ENCODE measurements at regions not wholly inside any gene's neighbourhood (a gene's known extent, or its start where the extent isn't known, plus 50 kb on each side); places are given as distances from the start of the nearest gene placed in this dataset.

DNA sequence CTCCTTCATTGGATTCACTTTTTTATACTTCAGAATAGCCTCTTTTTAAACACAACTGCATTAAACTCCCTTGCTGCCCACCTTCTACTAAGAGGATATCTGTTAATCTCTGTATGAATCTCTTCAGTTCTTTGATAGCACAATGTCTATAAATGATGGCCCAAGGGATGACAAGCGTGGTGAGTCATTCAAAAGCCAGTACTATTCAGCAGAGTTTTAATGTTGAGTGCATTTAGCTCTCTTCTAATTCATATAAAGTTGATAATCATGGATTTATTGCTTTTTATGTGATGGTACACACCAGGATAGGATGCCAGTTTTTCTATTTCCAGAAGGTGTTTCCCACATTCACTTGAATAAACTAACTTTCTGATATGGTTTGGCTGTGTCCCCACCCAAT lies 57.4 kb upstream of the HECTD2 start:
- no peak overlapping the region for H3K9ac ChIP-seq (ENCODE audit: low read depth, low read length)
- TF ChIP-seq, protein P1, sequence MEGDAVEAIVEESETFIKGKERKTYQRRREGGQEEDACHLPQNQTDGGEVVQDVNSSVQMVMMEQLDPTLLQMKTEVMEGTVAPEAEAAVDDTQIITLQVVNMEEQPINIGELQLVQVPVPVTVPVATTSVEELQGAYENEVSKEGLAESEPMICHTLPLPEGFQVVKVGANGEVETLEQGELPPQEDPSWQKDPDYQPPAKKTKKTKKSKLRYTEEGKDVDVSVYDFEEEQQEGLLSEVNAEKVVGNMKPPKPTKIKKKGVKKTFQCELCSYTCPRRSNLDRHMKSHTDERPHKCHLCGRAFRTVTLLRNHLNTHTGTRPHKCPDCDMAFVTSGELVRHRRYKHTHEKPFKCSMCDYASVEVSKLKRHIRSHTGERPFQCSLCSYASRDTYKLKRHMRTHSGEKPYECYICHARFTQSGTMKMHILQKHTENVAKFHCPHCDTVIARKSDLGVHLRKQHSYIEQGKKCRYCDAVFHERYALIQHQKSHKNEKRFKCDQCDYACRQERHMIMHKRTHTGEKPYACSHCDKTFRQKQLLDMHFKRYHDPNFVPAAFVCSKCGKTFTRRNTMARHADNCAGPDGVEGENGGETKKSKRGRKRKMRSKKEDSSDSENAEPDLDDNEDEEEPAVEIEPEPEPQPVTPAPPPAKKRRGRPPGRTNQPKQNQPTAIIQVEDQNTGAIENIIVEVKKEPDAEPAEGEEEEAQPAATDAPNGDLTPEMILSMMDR (IDR thresholded peaks at IDR 0.05; ENCODE audit: borderline replicate concordance, extremely low read depth, low read length, poor library complexity, severe bottlenecking): no peak
- no peak for TF ChIP-seq EZH2 (IDR thresholded peaks at IDR 0.05; ENCODE audit: borderline replicate concordance, low read depth, low read length, severe bottlenecking)
- no peak overlapping the region for H3K27ac ChIP-seq (ENCODE audit: low read length)
- no peak overlapping the region for H2AFZ ChIP-seq (ENCODE audit: low read depth, low read length)
- H4K20me1 ChIP-seq (ENCODE audit: insufficient read depth, low read length): no peaks in the 10 kb centered on the region
- H3K4me3 ChIP-seq (ENCODE audit: low read depth in 1 of 2, low read length in 2 of 2): no peak overlapping the region
- ATAC-seq (ENCODE audit: insufficient read depth, low read depth) (no peak), DNase-seq (no peak)
- H3K79me2 ChIP-seq (ENCODE audit: insufficient read depth, low read length): no peaks in the 10 kb centered on the region
- no peaks in the 10 kb centered on the region for H3K4me1 ChIP-seq (ENCODE audit: insufficient read depth, low read length)
- H3K4me2 ChIP-seq (ENCODE audit: insufficient read depth, low read length): no peak overlapping the region
- H3K36me3 ChIP-seq (ENCODE audit: insufficient read depth, low read length): no peaks in the 10 kb centered on the region
- H3K27me3 ChIP-seq (ENCODE audit: insufficient read depth, low read length, poor library complexity): no peaks in the 10 kb centered on the region
- H3K9me3 ChIP-seq (ENCODE audit: insufficient read depth, low read length, severe bottlenecking): no peaks in the 10 kb centered on the region

DNA sequence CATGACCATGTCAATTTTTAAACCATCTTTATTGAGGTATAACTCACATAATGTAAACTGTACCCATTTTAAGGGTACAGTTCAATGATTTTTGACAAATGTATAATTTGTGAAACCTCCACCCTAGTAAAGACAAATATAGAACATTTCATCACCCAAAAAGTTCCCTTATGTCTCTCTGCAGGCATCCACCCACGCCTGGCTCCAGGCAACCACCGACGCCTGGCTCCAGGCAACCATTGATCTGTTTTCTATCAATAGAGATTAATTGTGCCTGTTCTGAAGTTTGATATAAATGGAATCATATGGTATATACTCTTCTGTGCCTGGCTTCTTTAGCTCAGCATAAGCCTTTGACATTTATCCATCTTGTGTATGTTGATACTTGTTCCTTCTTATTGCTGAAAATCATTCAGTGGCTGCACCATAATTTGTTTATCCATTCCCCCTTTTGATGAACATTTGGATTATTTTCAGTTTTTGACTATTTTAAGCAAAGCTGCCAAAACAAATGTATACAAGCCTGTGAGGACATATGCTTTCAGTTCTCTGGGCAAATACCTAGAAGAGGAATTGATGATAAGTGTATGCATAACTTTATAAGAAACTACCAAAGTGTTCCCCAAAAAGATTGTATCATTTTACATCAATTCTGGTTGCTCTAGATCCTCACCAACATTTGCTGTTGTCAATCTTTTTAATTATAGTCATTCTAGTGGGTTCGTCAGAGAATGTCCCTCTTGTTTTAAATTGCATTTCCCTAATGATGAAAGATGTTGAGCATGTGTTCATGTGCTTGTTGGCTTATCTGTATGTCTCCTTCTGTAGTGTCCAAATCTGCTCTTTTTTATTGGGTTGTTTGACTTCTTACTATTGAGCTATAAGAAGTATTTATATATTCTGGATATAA lies 55.7 kb upstream of the HECTD2 start:
- Histone ChIP-seq H3K27me3 (ENCODE audit: insufficient read depth, low read length, poor library complexity) (peaks cover 2% of the 10 kb centered on the region), H3K4me1 (ENCODE audit: insufficient read depth, low read length) (no peaks in the 10 kb centered on the region), H3K36me3 (ENCODE audit: insufficient read depth, low read length) (no peaks in the 10 kb centered on the region), H4K20me1 (ENCODE audit: insufficient read depth, low read length) (no peaks in the 10 kb centered on the region), H3K4me3 (ENCODE audit: low read depth in 1 of 2, low read length in 2 of 2) (no peak overlapping the region), H3K79me2 (ENCODE audit: insufficient read depth, low read length) (no peaks in the 10 kb centered on the region), H3K9ac (ENCODE audit: low read depth, low read length) (no peak overlapping the region), H3K9me3 (ENCODE audit: insufficient read depth, low read length, severe bottlenecking) (no peaks in the 10 kb centered on the region), H3K4me2 (ENCODE audit: insufficient read depth, low read length) (no peak overlapping the region), H3K27ac (ENCODE audit: low read length) (no peak overlapping the region), H2AFZ (ENCODE audit: low read depth, low read length) (no peak overlapping the region)
- no peak for DNase-seq
- ATAC-seq (ENCODE audit: insufficient read depth, low read depth): no peak
- no peak for TF ChIP-seq EZH2 (IDR thresholded peaks at IDR 0.05; ENCODE audit: borderline replicate concordance, low read depth, low read length, severe bottlenecking)
- TF ChIP-seq, protein P1 (IDR thresholded peaks at IDR 0.05; ENCODE audit: borderline replicate concordance, extremely low read depth, low read length, poor library complexity, severe bottlenecking): no peak

DNA sequence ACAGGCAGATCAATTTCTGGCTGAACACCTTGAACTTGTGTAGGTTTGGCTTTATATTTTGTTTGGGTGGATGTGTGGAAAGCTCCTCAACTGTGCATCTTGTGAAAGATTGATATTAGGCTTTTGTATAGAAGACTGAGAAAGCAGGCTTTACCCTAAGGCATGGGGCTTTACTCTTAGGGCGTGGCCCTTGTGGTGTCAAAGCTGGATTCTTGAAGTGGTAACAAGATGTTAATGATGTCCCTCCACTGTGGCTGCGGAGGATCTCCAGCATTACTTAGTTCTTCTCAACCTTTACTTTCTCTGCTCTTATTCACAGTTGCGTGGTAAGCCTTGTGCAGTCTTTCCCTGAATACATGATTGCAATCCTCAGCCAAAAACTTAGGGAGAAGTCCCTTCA lies 54.1 kb upstream of the HECTD2 start:
- DNase-seq (no peak), ATAC-seq (ENCODE audit: insufficient read depth, low read depth) (no peak)
- TF ChIP-seq, protein P1 (IDR thresholded peaks at IDR 0.05; ENCODE audit: borderline replicate concordance, extremely low read depth, low read length, poor library complexity, severe bottlenecking): no peak
- TF ChIP-seq EZH2 (IDR thresholded peaks at IDR 0.05; ENCODE audit: borderline replicate concordance, low read depth, low read length, severe bottlenecking): no peak
- Histone ChIP-seq H3K4me1 (ENCODE audit: insufficient read depth, low read length) (no peaks in the 10 kb centered on the region), H3K9me3 (ENCODE audit: insufficient read depth, low read length, severe bottlenecking) (no peaks in the 10 kb centered on the region), H3K27me3 (ENCODE audit: insufficient read depth, low read length, poor library complexity) (peaks cover 11% of the 10 kb centered on the region), H3K36me3 (ENCODE audit: insufficient read depth, low read length) (no peaks in the 10 kb centered on the region), H4K20me1 (ENCODE audit: insufficient read depth, low read length) (no peaks in the 10 kb centered on the region), H3K9ac (ENCODE audit: low read depth, low read length) (no peak overlapping the region), H3K27ac (ENCODE audit: low read length) (no peak overlapping the region), H3K79me2 (ENCODE audit: insufficient read depth, low read length) (no peaks in the 10 kb centered on the region), H2AFZ (ENCODE audit: low read depth, low read length) (no peak overlapping the region), H3K4me3 (ENCODE audit: low read depth in 1 of 2, low read length in 2 of 2) (no peak overlapping the region), H3K4me2 (ENCODE audit: insufficient read depth, low read length) (no peak overlapping the region)
